Umbilical cord (tissue), 1 donor: ENCODE measurements at regions not wholly inside any gene's neighbourhood (a gene's known extent, or its start where the extent isn't known, plus 50 kb on each side); places are given as distances from the start of the nearest gene placed in this dataset.

Source experiments
- DNase-seq: peaks from one replicate; pipeline ENCODE4 v3.0.0-alpha.2; 2015; ENCODE audit warnings: low spot score

DNA sequence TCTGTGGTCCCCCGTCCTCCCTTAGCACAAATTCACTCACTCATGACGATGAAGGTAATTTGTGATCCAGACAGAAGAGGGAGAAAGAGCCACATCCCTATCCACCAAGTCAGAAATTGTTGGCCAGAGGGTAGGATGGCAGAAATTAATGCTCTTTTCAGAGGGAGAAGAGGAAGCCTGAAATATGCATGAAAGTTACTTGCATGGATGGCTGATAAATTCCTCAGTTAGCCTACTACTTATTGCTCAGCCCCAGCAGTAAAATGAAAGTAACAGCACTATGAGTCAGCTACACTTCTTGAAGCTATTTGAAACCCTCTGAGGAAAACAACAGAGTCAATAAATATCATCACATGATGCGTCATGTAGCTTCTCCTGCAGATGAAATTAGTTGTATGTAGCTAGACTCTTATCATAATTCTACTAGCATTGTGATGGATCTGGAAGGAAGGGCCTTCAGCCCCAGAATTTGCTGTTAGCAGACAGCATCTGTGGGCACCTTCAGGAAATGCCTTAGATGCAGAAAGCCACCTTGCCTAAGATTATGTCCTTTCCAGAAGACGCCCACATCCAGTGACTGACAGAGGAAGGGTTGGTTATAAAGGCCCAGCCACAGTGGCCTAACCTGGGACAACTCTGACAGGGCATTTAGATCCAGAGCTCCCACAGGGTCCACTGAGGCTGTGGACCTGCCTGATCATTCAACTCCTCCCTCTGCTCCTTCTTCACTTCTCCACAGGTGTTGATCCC, 81.2 kb upstream of the CCDC112 start:
- peak; percentile 79 for DNase-seq

DNA sequence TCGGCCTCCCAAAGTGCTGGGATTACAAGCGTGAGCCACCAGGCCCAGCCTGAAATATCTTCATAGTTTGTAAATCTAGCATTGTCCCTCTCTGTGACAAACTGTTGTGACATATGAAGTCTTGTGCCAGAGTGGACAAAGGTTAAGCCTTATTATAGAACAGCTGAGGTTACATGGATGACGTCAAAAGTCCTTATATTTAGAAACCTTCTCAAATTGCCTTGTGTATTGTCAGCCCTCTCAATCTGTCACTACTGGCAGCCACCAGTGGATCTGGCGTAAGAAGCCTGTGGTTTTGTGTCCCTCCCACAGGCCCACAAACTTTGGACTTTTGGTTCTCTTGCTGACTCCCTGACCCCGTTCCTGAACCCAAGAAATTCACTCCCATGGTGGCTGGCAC, 79.4 kb upstream of the CCDC112 start:
- DNase-seq: no peak

DNA sequence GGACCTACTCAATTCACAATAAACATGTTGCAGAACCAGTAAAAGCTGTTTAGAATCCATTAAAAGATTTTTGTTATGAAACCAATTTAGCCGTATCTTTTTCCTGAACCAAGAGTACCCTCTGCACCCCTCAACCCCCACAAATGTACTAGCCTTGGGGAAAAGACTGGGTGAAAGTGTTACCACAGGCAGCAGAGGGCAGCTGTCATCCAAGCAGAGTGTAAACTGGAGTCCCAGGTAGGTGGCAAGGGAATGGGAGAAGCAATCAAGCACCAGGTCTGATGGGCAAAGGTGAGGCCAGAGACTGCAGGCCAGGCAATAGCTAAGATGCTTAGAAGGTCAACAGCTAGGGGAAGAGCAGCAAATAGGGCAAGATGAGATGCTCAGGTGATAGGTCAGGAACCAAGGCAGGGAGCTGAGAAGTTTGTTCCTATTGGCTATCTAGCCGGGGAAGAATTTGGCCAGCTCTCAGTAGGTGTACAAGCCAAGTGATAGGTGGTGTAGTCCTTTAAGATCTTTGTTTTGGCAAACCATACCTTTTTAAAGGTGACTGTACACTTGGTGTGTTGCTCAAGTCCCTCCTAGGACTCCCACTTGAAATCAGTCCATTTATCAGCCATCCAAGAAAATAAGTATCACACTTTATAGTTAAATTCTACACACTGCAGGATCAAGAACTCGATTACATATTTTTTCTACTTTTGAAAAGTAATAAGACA, 77.8 kb upstream of the CCDC112 start:
- DNase-seq: no peak

DNA sequence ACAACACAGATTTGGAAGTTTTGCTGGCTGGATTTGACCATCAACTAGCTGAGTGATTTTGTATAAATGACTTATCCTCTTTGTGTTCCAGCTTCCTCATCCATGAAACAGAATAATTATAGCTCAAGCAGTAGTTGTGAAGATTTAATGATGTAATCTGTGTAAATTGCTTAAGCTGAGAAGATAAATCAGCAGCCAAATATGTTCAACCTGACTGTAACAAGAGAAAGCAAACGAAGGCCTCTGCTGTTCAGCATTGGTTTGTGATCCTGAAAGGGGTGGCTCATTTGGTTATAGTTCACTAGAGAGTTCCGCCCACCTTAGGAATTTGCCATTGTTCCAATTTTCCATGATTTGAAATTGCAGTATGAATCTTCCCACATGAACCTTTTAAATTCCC, 75.7 kb upstream of the CCDC112 start:
- DNase-seq: no peak

DNA sequence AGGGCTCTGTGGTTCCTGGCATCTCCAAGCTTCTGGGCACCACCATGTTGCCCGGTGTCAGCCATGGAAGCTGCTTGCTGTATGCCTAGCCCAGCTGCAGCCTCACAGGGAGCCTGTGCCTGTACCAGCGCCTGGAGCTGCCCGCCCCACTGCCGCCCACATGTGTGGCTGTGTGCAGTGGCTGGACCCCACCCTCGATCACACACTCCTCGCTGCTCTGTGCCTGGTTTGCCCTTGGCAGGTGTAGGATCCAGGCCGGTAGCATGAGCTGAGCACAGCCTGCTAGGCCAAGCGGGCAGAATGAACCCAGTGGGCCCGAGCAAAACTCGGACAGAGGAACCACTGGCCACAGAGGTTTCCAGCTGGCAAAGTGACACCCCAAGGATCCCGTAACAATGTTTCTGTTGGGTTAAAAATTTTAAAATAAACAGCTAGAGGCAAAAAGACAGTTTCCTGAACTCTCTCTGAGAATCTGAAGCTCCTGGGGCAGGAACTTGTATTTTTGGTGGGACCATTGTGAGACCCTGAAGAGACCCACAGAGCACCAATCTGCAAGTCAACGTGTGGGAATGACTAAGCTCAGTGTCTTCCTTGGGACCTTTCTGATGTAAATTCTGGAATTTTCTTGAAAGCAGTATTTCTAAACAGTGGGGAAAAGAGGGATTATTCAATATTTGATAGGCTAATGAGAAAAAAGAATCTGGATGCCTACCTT, 73.1 kb upstream of the CCDC112 start:
- no peak for DNase-seq

DNA sequence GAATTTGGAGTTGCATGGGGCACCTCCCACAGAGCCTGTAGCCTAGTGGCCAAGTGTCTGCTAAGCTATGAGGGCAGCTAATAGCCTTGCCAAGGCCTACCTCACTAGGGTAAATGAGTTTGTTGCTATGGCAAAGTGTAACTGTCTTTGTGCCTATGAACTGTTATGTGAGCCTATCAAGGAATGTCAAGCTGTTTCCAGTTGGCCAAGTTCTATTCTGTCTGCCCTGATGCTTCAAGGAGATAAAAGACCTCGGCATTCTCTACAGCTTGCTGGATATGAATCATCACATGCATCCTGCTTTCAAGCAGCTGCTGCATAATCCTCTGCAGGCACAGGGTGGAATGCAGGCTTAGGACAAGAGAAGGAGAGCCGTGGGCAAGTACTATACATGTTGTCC, 69.8 kb upstream of the CCDC112 start:
- DNase-seq: peak; percentile 97

DNA sequence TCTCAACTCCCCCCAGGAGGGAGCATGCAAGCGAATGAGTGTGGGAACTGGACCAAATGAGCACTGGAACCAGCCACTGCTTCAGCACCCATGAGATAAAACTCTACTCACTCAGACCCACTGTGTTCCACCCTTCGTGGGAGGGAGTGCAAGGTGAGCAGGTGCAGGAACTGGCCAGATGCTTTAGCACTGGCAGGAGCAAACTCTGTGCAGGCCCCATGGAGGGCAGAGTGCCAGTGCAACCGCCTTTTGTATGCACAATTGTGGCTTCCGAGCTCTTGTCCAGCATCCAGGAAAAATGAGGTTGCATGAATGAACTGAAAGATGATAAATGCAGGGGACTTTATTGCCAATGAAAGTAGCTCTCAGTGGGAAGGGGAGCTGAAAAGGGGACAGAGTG, 67.4 kb upstream of the CCDC112 start:
- no peak for DNase-seq

DNA sequence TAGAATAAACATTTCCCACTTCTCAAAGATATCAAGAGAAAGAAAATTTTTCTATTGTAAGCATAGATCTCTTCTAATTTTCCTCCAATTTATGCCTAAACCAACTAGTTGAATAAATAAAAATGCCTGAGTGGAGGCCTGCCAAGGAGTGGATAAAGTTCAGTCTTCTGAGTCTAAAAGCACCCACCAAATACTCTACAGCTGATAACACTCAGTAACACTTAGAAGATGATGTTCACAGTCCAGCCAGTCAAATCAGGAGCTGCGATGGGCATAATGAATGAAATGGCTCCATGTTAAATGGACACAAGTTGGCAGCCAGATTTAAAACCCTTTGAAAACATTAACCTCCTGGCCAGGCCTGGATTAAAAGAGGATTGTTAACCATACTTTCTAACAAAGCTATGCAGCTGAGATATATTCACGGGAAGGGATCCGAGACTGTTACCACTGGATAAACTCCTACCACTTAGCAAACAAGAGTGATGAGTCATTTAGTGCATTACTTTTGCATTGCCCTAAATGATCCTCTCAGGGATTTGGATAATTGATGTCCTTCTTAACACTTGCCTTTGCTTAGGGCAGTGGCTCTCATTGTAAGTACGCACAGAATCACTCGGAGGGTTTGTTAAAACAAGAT, 63.7 kb upstream of the CCDC112 start:
- peak; percentile 84 for DNase-seq

DNA sequence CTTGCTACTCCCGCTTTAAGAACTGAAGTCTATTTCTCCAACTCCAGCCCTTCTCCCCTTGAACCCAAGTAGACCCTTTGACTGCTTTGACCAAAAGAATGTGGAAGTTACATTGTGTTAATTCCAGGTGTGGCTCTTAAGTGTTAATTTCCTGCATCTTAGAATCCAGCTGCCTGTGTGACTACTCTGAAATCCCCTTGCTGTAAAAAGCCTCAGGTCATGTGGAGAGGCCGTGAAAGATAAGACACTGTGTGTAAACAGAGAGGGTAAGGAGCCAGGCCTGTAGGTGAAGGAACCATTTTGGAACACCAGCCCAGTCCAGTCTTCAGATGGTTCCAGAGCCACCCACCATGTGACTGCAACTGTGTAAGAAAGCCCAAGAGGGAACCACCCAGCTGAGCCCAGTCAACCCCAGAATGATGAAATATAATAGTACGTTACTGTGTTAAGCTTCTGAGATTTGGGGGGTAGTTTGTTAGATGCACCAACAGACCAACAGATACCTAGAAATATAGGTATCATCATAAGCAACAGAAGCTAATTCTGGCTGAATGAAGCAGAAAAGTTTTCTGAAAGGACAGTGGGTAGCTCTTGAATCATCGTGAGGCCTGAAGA, 59.4 kb upstream of the CCDC112 start:
- no peak for DNase-seq

DNA sequence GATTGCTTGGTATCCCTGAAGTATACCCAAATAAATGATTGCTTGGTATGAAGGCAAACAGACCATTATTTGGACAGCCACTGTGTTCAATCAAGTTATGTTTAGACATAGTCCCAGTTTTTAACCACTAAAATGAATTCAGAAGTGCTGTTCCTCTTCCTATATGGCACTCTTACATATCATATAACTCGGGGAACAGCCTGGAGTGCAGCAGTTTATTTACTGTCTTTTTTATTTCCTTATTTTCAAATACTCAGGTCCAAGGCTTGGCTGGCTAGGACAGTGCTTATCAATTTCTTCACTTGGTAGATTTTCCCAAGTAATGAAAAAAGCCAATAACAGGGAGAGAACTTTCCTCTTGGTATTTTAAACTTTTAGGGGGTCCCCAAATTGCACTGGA, 58.6 kb upstream of the CCDC112 start:
- DNase-seq: no peak

DNA sequence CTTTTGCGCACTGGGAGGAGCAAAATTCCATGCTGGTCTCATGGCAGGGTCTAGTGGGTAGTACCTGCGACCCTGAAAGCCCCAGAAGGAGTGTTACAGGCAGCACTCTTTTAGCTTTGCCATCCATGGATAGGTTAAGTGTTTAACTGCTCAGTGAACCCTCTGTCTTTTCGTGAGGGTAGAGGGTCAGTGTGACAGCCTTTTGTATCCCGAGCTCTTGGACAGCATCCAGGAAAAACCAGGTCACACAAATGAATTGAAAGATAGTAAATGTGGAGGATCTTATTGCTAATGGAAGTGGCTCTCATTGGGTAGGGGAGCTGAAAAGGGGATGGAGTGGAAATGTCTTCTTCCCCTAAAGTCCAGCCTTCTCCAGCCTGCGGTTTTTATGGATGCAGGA, 57.8 kb upstream of the CCDC112 start:
- DNase-seq: no peak

DNA sequence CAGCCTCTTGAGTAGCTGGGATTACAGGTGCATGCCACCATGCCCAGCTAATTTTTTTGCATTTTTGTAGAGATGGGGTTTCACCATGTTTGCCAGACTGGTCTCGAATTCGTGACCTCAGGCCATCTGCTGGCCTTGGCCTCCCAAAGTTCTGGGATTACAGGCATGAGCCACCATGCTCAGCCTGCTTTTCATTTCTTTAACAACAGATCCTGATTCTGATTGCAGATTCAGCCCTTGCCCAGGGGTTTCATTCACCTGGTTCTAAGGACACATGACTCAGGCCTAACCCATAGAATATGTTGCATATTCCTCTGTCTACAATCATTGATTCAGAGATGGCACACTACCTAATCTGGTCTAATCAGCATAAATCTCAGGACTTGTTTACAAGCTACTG, 56.1 kb upstream of the CCDC112 start:
- no peak for DNase-seq

DNA sequence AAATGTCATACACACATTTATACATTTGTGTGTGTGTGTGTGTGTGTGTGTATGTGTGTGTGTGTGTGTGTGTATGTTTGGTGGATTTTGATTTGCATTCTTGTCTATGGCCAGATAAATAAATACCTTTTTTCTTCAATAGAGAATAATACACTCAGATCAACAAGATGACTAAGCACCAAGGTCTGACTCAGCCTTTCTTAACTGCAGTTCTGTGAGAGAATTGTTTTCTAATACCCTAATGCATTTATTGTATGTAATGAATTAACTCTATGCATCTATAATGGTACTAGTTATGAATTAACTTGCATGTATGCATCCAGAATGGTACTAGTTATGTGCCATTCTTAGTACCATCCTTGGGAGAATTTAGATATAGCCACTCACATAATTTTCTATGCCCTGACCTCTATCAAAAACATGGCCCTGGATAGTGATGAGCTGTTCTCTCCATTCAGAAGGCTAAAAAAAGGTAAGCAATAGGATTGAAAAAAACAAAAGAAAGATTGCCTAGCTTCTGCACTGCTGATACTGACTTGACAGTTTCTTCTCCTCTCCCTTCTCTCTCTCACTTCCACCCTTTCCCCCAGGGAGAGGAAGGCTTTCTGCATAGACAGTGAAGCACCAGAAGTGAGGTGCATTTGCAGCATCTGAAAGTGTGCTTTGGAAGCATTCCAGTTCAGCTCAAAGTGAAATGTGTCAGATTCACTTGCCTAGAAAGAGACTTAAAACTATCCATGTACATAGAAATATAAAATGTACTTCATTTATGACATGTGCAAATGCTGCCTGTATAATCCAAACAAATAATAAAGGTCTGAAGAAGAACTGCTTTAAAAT, 55.1 kb upstream of the CCDC112 start:
- no peak for DNase-seq

DNA sequence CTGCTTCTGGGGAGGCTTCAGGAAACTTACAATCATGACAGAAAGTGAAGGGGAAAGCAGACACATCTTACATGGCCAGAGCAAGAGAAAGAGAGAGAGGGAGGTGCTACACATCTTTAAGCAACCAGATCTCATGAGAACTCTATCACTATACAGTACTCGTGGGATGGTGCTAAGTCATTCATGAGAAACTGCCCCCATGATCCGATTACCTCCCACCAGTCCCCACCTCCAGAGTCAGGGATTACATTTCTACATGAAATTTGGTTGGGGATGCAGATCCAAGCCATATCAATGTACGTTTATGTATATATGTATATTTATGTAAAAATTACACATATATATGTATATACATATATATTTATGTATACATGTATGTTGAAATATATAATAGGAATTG, 54.4 kb upstream of the CCDC112 start:
- DNase-seq: no peak

DNA sequence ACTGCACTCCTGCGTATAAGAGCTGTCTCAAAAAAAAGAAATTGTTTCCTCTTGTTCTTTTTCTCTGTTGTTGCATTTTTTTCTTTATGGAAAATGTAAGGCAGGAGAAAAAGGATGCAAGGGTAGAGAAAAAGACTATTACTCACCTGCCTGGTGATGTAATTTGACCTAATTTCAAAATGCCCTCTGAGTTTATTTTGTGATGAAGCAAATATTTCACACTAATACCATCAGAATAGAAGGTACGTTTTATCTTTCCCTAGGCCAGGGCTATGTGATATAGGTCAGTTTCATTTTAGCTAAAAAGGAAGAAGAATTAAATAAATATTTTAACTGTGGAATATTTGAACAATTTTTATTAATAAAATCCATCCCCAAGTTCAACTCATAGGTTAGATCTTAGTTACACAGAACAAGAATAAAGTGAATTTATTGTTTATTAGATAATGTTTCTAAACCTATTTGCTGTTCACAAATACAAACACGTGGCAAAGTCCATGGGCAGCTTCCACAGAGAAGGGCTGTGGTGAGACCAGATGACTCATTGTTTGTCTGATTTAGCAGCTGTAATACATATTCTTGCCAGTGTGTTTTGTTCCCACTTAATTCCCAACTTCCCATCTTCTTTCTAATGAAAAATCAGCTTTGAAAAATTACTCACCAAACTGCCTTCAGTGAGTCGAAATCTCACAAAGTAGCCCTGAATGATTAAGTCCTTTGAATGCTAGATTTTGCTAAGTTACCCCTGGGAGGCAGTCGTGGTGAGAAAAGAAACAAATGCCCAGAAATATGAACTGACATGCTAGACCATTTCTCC, 52.8 kb upstream of the CCDC112 start:
- peak; percentile 73 for DNase-seq

DNA sequence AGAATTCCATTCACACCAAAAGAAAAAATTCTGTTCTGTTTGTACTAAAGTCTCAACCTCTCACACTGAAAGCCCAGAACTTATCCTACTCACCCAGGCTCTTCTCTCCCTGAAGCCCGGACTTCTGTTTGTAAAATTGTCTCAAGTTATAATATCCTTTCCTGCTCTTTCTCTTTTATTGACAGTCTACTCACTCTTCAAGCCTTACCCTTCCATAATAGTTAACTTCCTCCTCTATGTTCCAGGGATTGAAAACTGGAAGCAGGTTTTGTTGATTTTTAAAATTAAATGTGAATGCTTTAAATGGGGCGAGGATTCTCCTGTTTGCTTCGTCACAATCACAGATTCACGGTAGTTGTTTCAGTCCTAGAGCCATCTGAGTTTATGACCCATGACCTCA, 51.7 kb upstream of the CCDC112 start:
- no peak for DNase-seq
